ENCODE measurements at regions not wholly inside any gene's neighbourhood (a gene's known extent, or its start where the extent isn't known, plus 50 kb on each side); places are given as distances from the start of the nearest gene placed in this dataset.

- TF ChIP-seq CTCF (IDR thresholded peaks at IDR 0.05) (no peak), ZFX (IDR thresholded peaks at IDR 0.05; ENCODE audit: borderline replicate concordance) (no peak)
Measured at GRCh38 chr12:41736436-41736835, 408.2 kb downstream of the GXYLT1 start.
